Parathyroid adenoma (tissue), 2 donors: ENCODE measurements at regions not wholly inside any gene's neighbourhood (a gene's known extent, or its start where the extent isn't known, plus 50 kb on each side); places are given as distances from the start of the nearest gene placed in this dataset.

Experiments
- H2AFZ ChIP-seq: fragments of 300-600 bp; sonication (generic); one replicate; pipeline ENCODE4 v1.7.0; 2017; ENCODE audit warnings: antibody characterized with exemption, mild to moderate bottlenecking
- H3K27ac ChIP-seq: fragments of 300-600 bp; sonication (generic); one replicate; pipeline ENCODE4 v1.7.0; 2017
- H3K27me3 ChIP-seq: fragments of 300-600 bp; sonication (generic); one replicate; pipeline ENCODE4 v1.7.0; 2017; ENCODE audit warnings: low read length; ENCODE audit not compliant: control insufficient read depth, insufficient read depth
- H3K36me3 ChIP-seq: fragments of 300-600 bp; sonication (generic); one replicate; pipeline ENCODE4 v1.7.0; 2017; ENCODE audit warnings: low read length; ENCODE audit not compliant: control insufficient read depth, insufficient read depth
- H3K4me1 ChIP-seq: fragments of 300-600 bp; sonication (generic); one replicate; pipeline ENCODE4 v1.7.0; 2017; ENCODE audit warnings: control low read depth
- H3K4me2 ChIP-seq: fragments of 300-600 bp; sonication (generic); one replicate; pipeline ENCODE4 v1.7.0; 2017; ENCODE audit warnings: low read length
- H3K4me3 ChIP-seq: fragments of 300-600 bp; sonication (generic); one replicate; pipeline ENCODE4 v1.7.0; 2017; ENCODE audit warnings: low read depth, low read length
- H3K79me2 ChIP-seq: fragments of 300-600 bp; sonication (generic); one replicate; pipeline ENCODE4 v1.7.0; 2017; ENCODE audit warnings: control low read depth
- H3K9ac ChIP-seq: fragments of 300-600 bp; sonication (generic); one replicate; pipeline ENCODE4 v1.7.0; 2017; ENCODE audit warnings: mild to moderate bottlenecking
- H3K9me3 ChIP-seq: fragments of 300-600 bp; sonication (generic); one replicate; pipeline ENCODE4 v1.7.0; 2017; ENCODE audit warnings: low read length; ENCODE audit not compliant: control insufficient read depth
- TF ChIP-seq, protein P1 (sequence below): fragments of 300-600 bp; sonication (generic); IDR thresholded peaks from one replicate; pipeline ENCODE4 v1.7.0; 2017; ENCODE audit warnings: antibody characterized with exemption, mild to moderate bottlenecking
- donor health status: primary hyperparathyroidism.

DNA sequence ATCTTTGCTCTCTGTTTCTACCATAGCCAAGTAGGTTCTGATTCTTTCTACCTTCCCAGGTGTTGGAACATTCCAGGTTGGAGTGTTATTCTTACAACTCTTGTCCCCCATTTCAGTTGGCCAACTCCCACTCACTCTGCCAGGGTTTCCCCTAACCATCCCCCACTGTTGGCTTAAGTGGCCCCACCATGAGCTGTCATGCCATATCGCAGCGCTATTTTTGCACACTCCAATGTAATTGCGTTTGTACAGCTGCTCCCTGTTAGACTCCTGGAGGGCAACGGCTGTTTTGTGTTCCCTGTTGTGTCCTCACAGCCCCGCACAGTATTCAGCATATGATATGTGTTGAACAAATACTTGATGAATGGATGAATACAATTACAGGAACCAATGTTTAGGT lies 117.7 kb upstream of the ETS2 start:
- Histone ChIP-seq H3K27me3 (no peaks in the 10 kb centered on the region), H3K9ac (no peak overlapping the region), H2AFZ (no peak overlapping the region), H3K27ac (no peak overlapping the region), H3K79me2 (no peaks in the 10 kb centered on the region), H3K9me3 (no peaks in the 10 kb centered on the region), H3K4me3 (no peak overlapping the region), H3K36me3 (no peaks in the 10 kb centered on the region), H3K4me1 (no peaks in the 10 kb centered on the region), H3K4me2 (no peak overlapping the region)
- TF ChIP-seq, protein P1, sequence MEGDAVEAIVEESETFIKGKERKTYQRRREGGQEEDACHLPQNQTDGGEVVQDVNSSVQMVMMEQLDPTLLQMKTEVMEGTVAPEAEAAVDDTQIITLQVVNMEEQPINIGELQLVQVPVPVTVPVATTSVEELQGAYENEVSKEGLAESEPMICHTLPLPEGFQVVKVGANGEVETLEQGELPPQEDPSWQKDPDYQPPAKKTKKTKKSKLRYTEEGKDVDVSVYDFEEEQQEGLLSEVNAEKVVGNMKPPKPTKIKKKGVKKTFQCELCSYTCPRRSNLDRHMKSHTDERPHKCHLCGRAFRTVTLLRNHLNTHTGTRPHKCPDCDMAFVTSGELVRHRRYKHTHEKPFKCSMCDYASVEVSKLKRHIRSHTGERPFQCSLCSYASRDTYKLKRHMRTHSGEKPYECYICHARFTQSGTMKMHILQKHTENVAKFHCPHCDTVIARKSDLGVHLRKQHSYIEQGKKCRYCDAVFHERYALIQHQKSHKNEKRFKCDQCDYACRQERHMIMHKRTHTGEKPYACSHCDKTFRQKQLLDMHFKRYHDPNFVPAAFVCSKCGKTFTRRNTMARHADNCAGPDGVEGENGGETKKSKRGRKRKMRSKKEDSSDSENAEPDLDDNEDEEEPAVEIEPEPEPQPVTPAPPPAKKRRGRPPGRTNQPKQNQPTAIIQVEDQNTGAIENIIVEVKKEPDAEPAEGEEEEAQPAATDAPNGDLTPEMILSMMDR = no peak

- no peaks in the 10 kb centered on the region for H3K4me1 ChIP-seq
- H3K9ac ChIP-seq = no peak overlapping the region
- no peaks in the 10 kb centered on the region for H3K79me2 ChIP-seq
- H3K4me2 ChIP-seq = no peak overlapping the region
- no peak overlapping the region for H3K4me3 ChIP-seq
- H3K9me3 ChIP-seq = no peaks in the 10 kb centered on the region
- H3K36me3 ChIP-seq = no peaks in the 10 kb centered on the region
- TF ChIP-seq, protein P1 = no peak
- H3K27ac ChIP-seq = no peak overlapping the region
- H3K27me3 ChIP-seq = no peaks in the 10 kb centered on the region
- H2AFZ ChIP-seq = no peak overlapping the region
Measured at GRCh38 chr21:38691631-38692030, 114.1 kb upstream of the ETS2 start.

DNA sequence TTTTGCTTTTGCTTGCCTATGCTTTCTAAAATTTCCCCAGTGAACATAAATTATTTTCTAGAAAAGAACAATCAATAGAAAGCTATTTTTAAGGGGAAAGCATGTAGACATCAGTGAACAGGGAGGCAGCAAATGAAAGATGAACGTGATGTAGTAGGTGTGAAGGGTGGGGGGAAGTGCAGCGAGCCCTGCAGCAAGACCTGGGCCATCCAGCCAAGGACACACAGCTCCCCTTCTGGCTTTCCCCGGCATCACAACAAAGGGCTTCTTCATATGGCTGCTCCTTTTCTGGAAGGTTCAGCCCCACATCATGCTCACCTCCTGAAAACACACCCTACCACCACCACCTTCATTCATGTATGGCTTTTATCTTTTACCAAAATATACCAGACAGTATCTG lies 109.2 kb upstream of the ETS2 start:
- Histone ChIP-seq H3K4me1 (no peaks in the 10 kb centered on the region), H3K27me3 (no peaks in the 10 kb centered on the region), H3K4me2 (no peak overlapping the region), H3K4me3 (no peak overlapping the region), H3K27ac (no peak overlapping the region), H3K9ac (no peak overlapping the region), H2AFZ (no peak overlapping the region), H3K9me3 (no peaks in the 10 kb centered on the region), H3K36me3 (no peaks in the 10 kb centered on the region), H3K79me2 (no peaks in the 10 kb centered on the region)
- TF ChIP-seq, protein P1 = no peak

- Histone ChIP-seq H3K27ac (no peak overlapping the region), H3K4me1 (no peaks in the 10 kb centered on the region), H3K4me2 (no peak overlapping the region), H3K79me2 (no peaks in the 10 kb centered on the region), H2AFZ (no peak overlapping the region), H3K4me3 (no peak overlapping the region), H3K36me3 (no peaks in the 10 kb centered on the region), H3K9me3 (no peaks in the 10 kb centered on the region), H3K9ac (no peak overlapping the region), H3K27me3 (no peaks in the 10 kb centered on the region)
- TF ChIP-seq, protein P1 = no peak
Measured at GRCh38 chr21:38699048-38699447, 106.7 kb upstream of the ETS2 start.

DNA sequence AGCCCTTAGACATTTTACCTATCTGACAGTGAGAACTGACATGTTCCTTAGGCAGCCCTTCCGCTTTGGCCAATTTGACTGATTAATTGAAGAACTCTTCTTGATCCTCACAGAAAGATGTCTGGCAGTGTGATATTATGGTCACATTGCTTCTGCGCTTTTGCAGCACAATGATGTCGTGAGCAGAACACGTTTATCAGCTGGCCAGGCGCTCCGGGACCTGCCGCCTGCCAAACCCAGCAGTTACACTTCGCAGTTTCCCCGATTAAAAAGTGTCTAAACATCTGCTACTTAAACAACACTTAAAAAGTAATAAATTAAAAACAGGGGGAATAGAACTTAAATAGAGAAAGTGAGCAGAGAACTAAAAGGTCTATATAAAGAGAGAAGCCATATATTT lies 103.5 kb upstream of the ETS2 start:
- no peaks in the 10 kb centered on the region for H3K27me3 ChIP-seq

More for the DNA sequence above, 103.5 kb upstream of the ETS2 start:
- Histone ChIP-seq H3K4me1 (no peaks in the 10 kb centered on the region), H2AFZ (no peak overlapping the region), H3K27ac (no peak overlapping the region), H3K4me3 (no peak overlapping the region), H3K4me2 (no peak overlapping the region), H3K9ac (no peak overlapping the region), H3K79me2 (no peaks in the 10 kb centered on the region), H3K36me3 (no peaks in the 10 kb centered on the region), H3K9me3 (no peaks in the 10 kb centered on the region)
- TF ChIP-seq, protein P1 = no peak
